SH-SY5Y (cell line): ENCODE measurements at regions not wholly inside any gene's neighbourhood (a gene's known extent, or its start where the extent isn't known, plus 50 kb on each side); places are given as distances from the start of the nearest gene placed in this dataset.

ENCODE experiments used
- GATA2 ChIP-seq: IDR thresholded peaks from 2 replicates; pipeline ENCODE4 v1.6.1; 2011; ENCODE audit warnings: mild to moderate bottlenecking, low read depth, low read length
- GATA3 ChIP-seq: IDR thresholded peaks from 2 replicates; pipeline ENCODE4 v1.6.1; 2011; ENCODE audit warnings: low read depth, mild to moderate bottlenecking, low read length, moderate library complexity

DNA sequence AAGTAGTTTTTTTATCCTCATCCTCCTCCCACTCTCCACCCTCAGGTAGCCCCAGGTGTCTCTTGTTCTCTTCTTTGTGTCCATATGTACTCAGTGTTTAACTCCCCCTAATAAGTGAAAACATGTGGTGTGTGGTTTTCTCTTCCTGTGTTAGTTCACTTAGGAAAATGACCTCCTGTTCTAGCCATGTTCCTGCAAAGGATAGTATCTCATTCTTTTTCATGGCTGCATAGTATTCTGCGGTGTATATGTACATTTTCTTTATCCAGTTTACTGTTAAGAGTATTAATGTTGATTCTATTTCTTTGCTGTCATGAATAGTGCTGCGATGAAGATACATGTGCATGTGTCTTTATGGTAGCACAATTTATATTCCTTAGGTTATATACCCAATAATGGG lies 68.4 kb upstream of the RANBP3L start:
- TF ChIP-seq GATA2 (no peak), GATA3 (no peak)
